Endothelial cell (in vitro differentiated cells): ENCODE measurements at regions not wholly inside any gene's neighbourhood (a gene's known extent, or its start where the extent isn't known, plus 50 kb on each side); places are given as distances from the start of the nearest gene placed in this dataset.
"Not testable (repeated sequence)": the region's sequence is repeated elsewhere in the genome, so short reads cannot be mapped to it uniquely, and the experiment has no call there.

Source experiments
- DNase-seq: peaks from one replicate; pipeline ENCODE4 v3.0.0; 2021; ENCODE audit warnings: low spot score
- H3K27ac Mint-ChIP-seq: one replicate; pipeline ENCODE4 v1.8.0; 2021; ENCODE audit warnings: mixed read lengths, inconsistent platforms; ENCODE audit not compliant: unreplicated experiment
- H3K27me3 Mint-ChIP-seq: one replicate; pipeline ENCODE4 v1.8.0; 2021; ENCODE audit warnings: mild to moderate bottlenecking, moderate library complexity, mixed read lengths, inconsistent platforms; ENCODE audit not compliant: unreplicated experiment
- H3K36me3 Mint-ChIP-seq: one replicate; pipeline ENCODE4 v1.8.0; 2021; ENCODE audit warnings: mild to moderate bottlenecking, low read depth, mixed read lengths, inconsistent platforms; ENCODE audit not compliant: unreplicated experiment
- H3K4me1 Mint-ChIP-seq: one replicate; pipeline ENCODE4 v1.8.0; 2021; ENCODE audit warnings: mild to moderate bottlenecking, mixed read lengths, inconsistent platforms; ENCODE audit not compliant: unreplicated experiment
- H3K4me3 Mint-ChIP-seq: one replicate; pipeline ENCODE4 v1.8.0; 2021; ENCODE audit warnings: mild to moderate bottlenecking, mixed read lengths, inconsistent platforms; ENCODE audit not compliant: unreplicated experiment
- H3K9me3 Mint-ChIP-seq: one replicate; pipeline ENCODE4 v1.8.0; 2021; ENCODE audit warnings: mixed read lengths, inconsistent platforms; ENCODE audit not compliant: unreplicated experiment
- CTCF ChIP-seq: fragments of 200-600 bp; sonication (generic); IDR thresholded peaks from one replicate; pipeline ENCODE4 v1.5.0; 2021; ENCODE audit warnings: antibody characterized with exemption; ENCODE audit not compliant: unreplicated experiment

GRCh38 chr7:47180516-47180826, 401.4 kb downstream of the TNS3 start:
- DNase-seq = no peak
- H3K9me3 Mint-ChIP-seq = no peaks in the 10 kb centered on the region
- no peak overlapping the region for H3K4me3 Mint-ChIP-seq
- no peaks in the 10 kb centered on the region for H3K36me3 Mint-ChIP-seq
- H3K27ac Mint-ChIP-seq = no peak overlapping the region
- H3K4me1 Mint-ChIP-seq = peaks cover 3% of the 10 kb centered on the region
- TF ChIP-seq CTCF = no peak
- H3K27me3 Mint-ChIP-seq = peaks cover 9% of the 10 kb centered on the region

- no peak overlapping the region for H3K4me3 Mint-ChIP-seq
- peaks cover 6% of the 10 kb centered on the region for H3K27me3 Mint-ChIP-seq
- peak; percentile 48 for TF ChIP-seq CTCF
- H3K4me1 Mint-ChIP-seq = peaks cover 3% of the 10 kb centered on the region
- no peak overlapping the region for H3K27ac Mint-ChIP-seq
- H3K36me3 Mint-ChIP-seq = no peaks in the 10 kb centered on the region
- no peaks in the 10 kb centered on the region for H3K9me3 Mint-ChIP-seq
- DNase-seq = peak; percentile 71
Measured at GRCh38 chr7:47179812-47180515, 401.9 kb downstream of the TNS3 start.

- not testable (repeated sequence) for H3K27me3 Mint-ChIP-seq, H3K4me3 Mint-ChIP-seq, H3K36me3 Mint-ChIP-seq, H3K27ac Mint-ChIP-seq, DNase-seq, H3K9me3 Mint-ChIP-seq, H3K4me1 Mint-ChIP-seq
Measured at GRCh38 chr7:47172602-47173539, 409.0 kb downstream of the TNS3 start.

GRCh38 chr7:47170516-47170915, 411.4 kb downstream of the TNS3 start:
- H3K27me3 Mint-ChIP-seq = peaks cover 2% of the 10 kb centered on the region
- no peaks in the 10 kb centered on the region for H3K36me3 Mint-ChIP-seq
- no peak overlapping the region for H3K4me3 Mint-ChIP-seq
- no peak overlapping the region for H3K27ac Mint-ChIP-seq
- no peak for DNase-seq
- H3K4me1 Mint-ChIP-seq = peaks cover 8% of the 10 kb centered on the region
- H3K9me3 Mint-ChIP-seq = no peaks in the 10 kb centered on the region
- TF ChIP-seq CTCF = peak; percentile 52

- H3K27me3 Mint-ChIP-seq = no peaks in the 10 kb centered on the region
Measured at GRCh38 chr7:47154791-47155190, 427.1 kb downstream of the TNS3 start.

More at GRCh38 chr7:47154791-47155190, 427.1 kb downstream of the TNS3 start:
- TF ChIP-seq CTCF = no peak
- H3K4me3 Mint-ChIP-seq = no peak overlapping the region
- H3K4me1 Mint-ChIP-seq = no peaks in the 10 kb centered on the region
- no peak for DNase-seq
- H3K27ac Mint-ChIP-seq = no peak overlapping the region
- no peaks in the 10 kb centered on the region for H3K36me3 Mint-ChIP-seq
- H3K9me3 Mint-ChIP-seq = no peaks in the 10 kb centered on the region
